ENCODE measurements at regions not wholly inside any gene's neighbourhood (a gene's known extent, or its start where the extent isn't known, plus 50 kb on each side); places are given as distances from the start of the nearest gene placed in this dataset.

DNA sequence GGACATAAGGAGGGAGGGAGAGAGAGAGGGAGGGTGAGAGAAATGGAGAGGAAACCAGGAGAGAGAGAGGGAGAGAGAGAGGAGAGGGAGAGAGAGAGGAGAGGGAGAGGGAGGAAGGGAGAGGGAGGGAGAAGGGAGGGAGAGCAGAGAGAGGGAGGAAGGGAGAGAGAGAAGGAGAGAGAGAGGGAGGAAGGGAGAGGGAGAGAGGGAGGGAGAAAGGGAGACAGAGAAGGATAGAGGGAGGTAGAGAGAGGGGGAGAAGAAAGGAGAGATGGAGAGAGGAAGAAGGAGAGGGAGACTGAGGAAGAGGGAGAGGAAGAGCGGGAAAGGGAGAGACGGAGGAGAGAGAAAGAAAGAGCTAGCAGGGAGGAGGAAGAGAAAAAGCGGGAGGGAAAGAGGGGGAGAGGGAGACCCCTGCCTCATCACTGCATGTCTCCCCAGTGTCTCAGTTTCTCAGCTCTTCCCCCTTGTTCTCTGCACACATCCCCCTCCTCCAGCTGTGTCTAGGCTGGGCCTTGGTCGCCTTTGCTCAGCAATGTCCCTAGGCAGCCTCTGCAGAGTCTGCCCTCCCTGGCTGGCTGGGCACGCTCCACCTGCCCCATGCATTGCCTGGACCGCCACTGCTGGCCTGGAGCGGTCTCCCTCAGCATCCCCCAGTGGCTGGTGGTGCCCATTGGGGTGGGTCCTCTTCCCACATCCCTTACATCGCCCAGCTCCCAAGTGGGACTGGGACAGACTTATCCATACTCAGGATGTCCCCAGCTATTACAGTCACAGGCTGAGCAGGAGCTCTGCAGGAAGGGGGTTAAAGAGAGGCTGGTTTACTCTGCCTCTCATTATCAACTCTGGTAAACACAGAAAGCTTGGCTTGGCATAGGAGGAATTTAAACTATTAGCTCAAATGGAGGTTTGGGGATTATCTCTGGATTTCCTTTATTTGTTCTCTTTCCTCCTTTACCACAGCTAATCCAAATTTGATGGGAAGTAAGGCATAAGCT lies 85.7 kb upstream of the APCDD1 start:
- H3K9me2 ChIP-seq (replicated peaks; ENCODE audit: insufficient read depth, low read length), result no peaks in the 10 kb centered on the region
- H3K9ac ChIP-seq (ENCODE audit: low read length), result no peak overlapping the region
- H4K20me1 ChIP-seq (ENCODE audit: insufficient read depth, low read depth, low read length), result no peaks in the 10 kb centered on the region
- no peak overlapping the region for H3K4me2 ChIP-seq (ENCODE audit: low read depth, low read length, poor library complexity, severe bottlenecking)
- H3K79me2 ChIP-seq (ENCODE audit: low read length), result no peaks in the 10 kb centered on the region
- H3K36me3 ChIP-seq (ENCODE audit: insufficient read depth, low read length), result no peaks in the 10 kb centered on the region
- H3K4me1 ChIP-seq (ENCODE audit: low read length), result no peaks in the 10 kb centered on the region
- H3K4me3 ChIP-seq (ENCODE audit: low read length), result no peak overlapping the region
- no peak overlapping the region for H2AFZ ChIP-seq (ENCODE audit: low read length)
- H3K9me3 ChIP-seq (ENCODE audit: low read length), result peaks cover under 1% of the 10 kb centered on the region; the same call in 1 of the 2 replicates
- no peaks in the 10 kb centered on the region for H3K27me3 ChIP-seq (ENCODE audit: low read length)
- H3K27ac ChIP-seq (ENCODE audit: low read length), result no peak overlapping the region
- DNase-seq, result no peak

- no peaks in the 10 kb centered on the region for H3K36me3 ChIP-seq (ENCODE audit: insufficient read depth, low read length)
- no peak overlapping the region for H3K4me2 ChIP-seq (ENCODE audit: low read depth, low read length, poor library complexity, severe bottlenecking)
- no peaks in the 10 kb centered on the region for H3K79me2 ChIP-seq (ENCODE audit: low read length)
- H3K9me3 ChIP-seq (ENCODE audit: low read length), result no peaks in the 10 kb centered on the region
- H3K9me2 ChIP-seq (replicated peaks; ENCODE audit: insufficient read depth, low read length), result no peaks in the 10 kb centered on the region
- no peak overlapping the region for H2AFZ ChIP-seq (ENCODE audit: low read length)
- no peaks in the 10 kb centered on the region for H4K20me1 ChIP-seq (ENCODE audit: insufficient read depth, low read depth, low read length)
- no peaks in the 10 kb centered on the region for H3K4me1 ChIP-seq (ENCODE audit: low read length)
- DNase-seq, result no peak
- no peak overlapping the region for H3K27ac ChIP-seq (ENCODE audit: low read length)
- H3K27me3 ChIP-seq (ENCODE audit: low read length), result no peaks in the 10 kb centered on the region
- no peak overlapping the region for H3K9ac ChIP-seq (ENCODE audit: low read length)
- no peak overlapping the region for H3K4me3 ChIP-seq (ENCODE audit: low read length)
Measured at GRCh38 chr18:10370716-10371115, 83.7 kb upstream of the APCDD1 start.

DNA sequence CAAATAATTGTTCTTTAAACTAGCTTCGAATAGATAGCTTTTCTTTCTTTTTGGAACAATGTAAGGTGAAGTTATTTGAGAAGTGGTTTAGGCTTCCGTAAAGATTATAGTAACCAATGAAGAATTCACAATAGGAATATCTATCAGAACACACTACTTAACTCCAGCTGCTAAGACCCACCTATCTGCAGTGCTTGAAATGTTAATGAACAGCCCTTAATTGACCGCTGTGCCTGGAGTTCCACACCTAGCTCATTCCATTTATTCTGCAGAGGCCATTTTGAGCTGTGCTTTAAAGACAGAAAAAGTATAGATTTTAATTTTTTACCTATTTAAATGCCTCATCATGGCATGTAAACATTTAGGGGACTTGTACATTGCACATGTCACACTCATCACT lies 83.3 kb upstream of the APCDD1 start:
- Histone ChIP-seq H3K4me1 (ENCODE audit: low read length) (no peaks in the 10 kb centered on the region), H4K20me1 (ENCODE audit: insufficient read depth, low read depth, low read length) (no peaks in the 10 kb centered on the region), H3K27me3 (ENCODE audit: low read length) (no peaks in the 10 kb centered on the region), H3K4me2 (ENCODE audit: low read depth, low read length, poor library complexity, severe bottlenecking) (no peak overlapping the region), H3K4me3 (ENCODE audit: low read length) (no peak overlapping the region), H3K9me3 (ENCODE audit: low read length) (no peaks in the 10 kb centered on the region), H3K9me2 (replicated peaks; ENCODE audit: insufficient read depth, low read length) (no peaks in the 10 kb centered on the region), H3K36me3 (ENCODE audit: insufficient read depth, low read length) (no peaks in the 10 kb centered on the region), H3K79me2 (ENCODE audit: low read length) (no peaks in the 10 kb centered on the region), H3K27ac (ENCODE audit: low read length) (no peak overlapping the region), H3K9ac (ENCODE audit: low read length) (no peak overlapping the region), H2AFZ (ENCODE audit: low read length) (no peak overlapping the region)
- DNase-seq, result no peak

- no peak for DNase-seq
- Histone ChIP-seq H3K27ac (ENCODE audit: low read length) (no peak overlapping the region), H3K79me2 (ENCODE audit: low read length) (no peaks in the 10 kb centered on the region), H3K9me3 (ENCODE audit: low read length) (no peaks in the 10 kb centered on the region), H3K4me2 (ENCODE audit: low read depth, low read length, poor library complexity, severe bottlenecking) (no peak overlapping the region), H4K20me1 (ENCODE audit: insufficient read depth, low read depth, low read length) (no peaks in the 10 kb centered on the region), H3K27me3 (ENCODE audit: low read length) (no peaks in the 10 kb centered on the region), H3K9ac (ENCODE audit: low read length) (no peak overlapping the region), H3K4me1 (ENCODE audit: low read length) (no peaks in the 10 kb centered on the region), H3K4me3 (ENCODE audit: low read length) (no peak overlapping the region), H3K9me2 (replicated peaks; ENCODE audit: insufficient read depth, low read length) (no peaks in the 10 kb centered on the region), H3K36me3 (ENCODE audit: insufficient read depth, low read length) (no peaks in the 10 kb centered on the region), H2AFZ (ENCODE audit: low read length) (no peak overlapping the region)
Measured at GRCh38 chr18:10374195-10374594, 80.2 kb upstream of the APCDD1 start.

- no peaks in the 10 kb centered on the region for H4K20me1 ChIP-seq (ENCODE audit: insufficient read depth, low read depth, low read length)
- DNase-seq, result no peak
- no peak overlapping the region for H3K4me2 ChIP-seq (ENCODE audit: low read depth, low read length, poor library complexity, severe bottlenecking)
- no peaks in the 10 kb centered on the region for H3K27me3 ChIP-seq (ENCODE audit: low read length)
- no peaks in the 10 kb centered on the region for H3K36me3 ChIP-seq (ENCODE audit: insufficient read depth, low read length)
- no peaks in the 10 kb centered on the region for H3K79me2 ChIP-seq (ENCODE audit: low read length)
- H3K4me3 ChIP-seq (ENCODE audit: low read length), result no peak overlapping the region
- no peaks in the 10 kb centered on the region for H3K9me3 ChIP-seq (ENCODE audit: low read length)
- H3K4me1 ChIP-seq (ENCODE audit: low read length), result no peaks in the 10 kb centered on the region
- no peak overlapping the region for H3K27ac ChIP-seq (ENCODE audit: low read length)
- H2AFZ ChIP-seq (ENCODE audit: low read length), result no peak overlapping the region
- H3K9me2 ChIP-seq (replicated peaks; ENCODE audit: insufficient read depth, low read length), result no peaks in the 10 kb centered on the region
- H3K9ac ChIP-seq (ENCODE audit: low read length), result no peak overlapping the region
Measured at GRCh38 chr18:10374636-10375293, 79.7 kb upstream of the APCDD1 start.

DNA sequence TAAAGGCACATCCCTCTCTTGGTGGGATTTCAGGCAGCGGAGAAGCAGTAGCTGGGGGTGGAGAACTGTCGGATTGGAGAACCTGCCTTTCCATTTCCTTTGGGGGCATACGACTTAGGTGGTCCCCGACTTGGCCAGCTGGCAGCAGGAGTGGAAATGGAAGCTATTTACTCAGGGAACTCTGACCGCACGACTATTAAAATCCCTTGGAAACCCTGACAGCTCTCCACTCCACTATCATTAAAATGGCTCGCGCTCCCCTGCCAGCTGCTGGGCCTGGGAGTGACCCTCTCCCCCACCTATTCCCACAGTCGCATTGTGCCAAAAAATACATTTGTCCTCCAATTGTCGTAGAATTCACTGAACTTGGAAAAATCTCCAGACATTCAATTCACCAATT lies 77.7 kb upstream of the APCDD1 start:
- Histone ChIP-seq H3K4me2 (ENCODE audit: low read depth, low read length, poor library complexity, severe bottlenecking) (no peak overlapping the region), H3K27me3 (ENCODE audit: low read length) (no peaks in the 10 kb centered on the region), H4K20me1 (ENCODE audit: insufficient read depth, low read depth, low read length) (no peaks in the 10 kb centered on the region), H3K9me2 (replicated peaks; ENCODE audit: insufficient read depth, low read length) (no peaks in the 10 kb centered on the region), H3K9me3 (ENCODE audit: low read length) (no peaks in the 10 kb centered on the region), H3K4me3 (ENCODE audit: low read length) (no peak overlapping the region), H3K36me3 (ENCODE audit: insufficient read depth, low read length) (no peaks in the 10 kb centered on the region), H2AFZ (ENCODE audit: low read length) (no peak overlapping the region), H3K9ac (ENCODE audit: low read length) (no peak overlapping the region), H3K79me2 (ENCODE audit: low read length) (no peaks in the 10 kb centered on the region), H3K4me1 (ENCODE audit: low read length) (no peaks in the 10 kb centered on the region), H3K27ac (ENCODE audit: low read length) (no peak overlapping the region)
- DNase-seq, result no peak

DNA sequence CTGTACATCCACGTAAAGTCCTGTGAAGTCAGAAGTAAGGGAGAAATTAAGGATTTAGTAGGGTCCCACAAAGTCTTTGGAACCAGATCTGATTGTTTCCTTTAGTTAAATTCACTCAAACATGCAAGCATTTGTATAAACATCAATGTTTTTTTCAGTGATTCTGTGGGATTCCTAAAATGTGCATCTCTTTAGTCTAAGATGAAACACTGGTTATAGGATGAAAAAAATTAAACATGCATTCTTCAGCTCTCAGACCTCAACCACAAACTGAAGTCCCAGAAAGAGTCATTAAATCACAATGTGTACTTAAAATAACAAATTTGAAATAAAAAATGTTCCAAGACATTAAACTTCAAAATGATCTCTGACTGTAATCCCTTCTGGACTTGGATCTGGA lies 76.5 kb upstream of the APCDD1 start:
- Histone ChIP-seq H3K4me3 (ENCODE audit: low read length) (no peak overlapping the region), H3K9ac (ENCODE audit: low read length) (no peak overlapping the region), H3K4me2 (ENCODE audit: low read depth, low read length, poor library complexity, severe bottlenecking) (no peak overlapping the region)

DNA sequence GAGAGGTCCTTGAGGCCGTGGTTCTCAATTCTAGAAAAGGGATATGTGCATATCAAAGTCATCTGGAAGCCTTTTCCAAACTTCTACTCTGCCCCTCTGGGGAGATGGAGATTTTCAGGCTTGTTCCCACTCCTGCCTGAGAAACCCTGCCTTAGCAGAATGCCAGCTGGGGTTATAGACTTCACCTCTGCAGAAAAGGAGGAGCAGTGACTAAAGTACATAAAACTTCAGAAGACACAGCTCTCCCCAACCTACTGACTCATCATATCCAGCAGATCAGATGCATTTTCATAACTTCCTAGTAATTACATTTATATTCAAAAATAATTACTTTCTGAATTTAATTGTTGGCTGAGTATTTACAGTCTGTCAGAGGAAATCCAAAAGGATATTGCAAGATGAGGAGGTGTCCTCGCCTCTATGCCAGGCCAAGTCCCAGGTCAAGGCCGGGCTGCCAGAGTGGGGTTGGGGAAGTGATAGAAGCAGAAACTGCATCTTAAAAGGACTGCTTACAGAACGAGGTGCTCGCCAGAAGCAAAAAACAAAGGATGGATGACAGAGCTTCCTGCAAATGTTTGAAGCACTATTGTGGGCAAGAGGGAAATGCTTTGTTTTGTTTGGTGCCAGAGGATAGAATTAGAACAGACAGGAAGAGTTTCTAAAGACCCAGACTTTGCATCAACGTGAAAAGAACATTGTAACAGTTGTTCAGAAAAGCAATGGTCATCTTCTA lies 75.6 kb upstream of the APCDD1 start:
- Histone ChIP-seq H3K4me1 (ENCODE audit: low read length) (peaks cover 3% of the 10 kb centered on the region), H3K36me3 (ENCODE audit: insufficient read depth, low read length) (no peaks in the 10 kb centered on the region), H3K9ac (ENCODE audit: low read length) (no peak overlapping the region), H3K9me2 (replicated peaks; ENCODE audit: insufficient read depth, low read length) (no peaks in the 10 kb centered on the region), H3K27me3 (ENCODE audit: low read length) (no peaks in the 10 kb centered on the region), H3K27ac (ENCODE audit: low read length) (no peak overlapping the region), H3K79me2 (ENCODE audit: low read length) (no peaks in the 10 kb centered on the region), H3K4me2 (ENCODE audit: low read depth, low read length, poor library complexity, severe bottlenecking) (no peak overlapping the region), H3K9me3 (ENCODE audit: low read length) (no peaks in the 10 kb centered on the region), H4K20me1 (ENCODE audit: insufficient read depth, low read depth, low read length) (no peaks in the 10 kb centered on the region), H3K4me3 (ENCODE audit: low read length) (no peak overlapping the region), H2AFZ (ENCODE audit: low read length) (no peak overlapping the region)
- no peak for DNase-seq

More for the DNA sequence above, 76.5 kb upstream of the APCDD1 start:
- Histone ChIP-seq H3K27ac (ENCODE audit: low read length) (no peak overlapping the region), H3K9me2 (replicated peaks; ENCODE audit: insufficient read depth, low read length) (no peaks in the 10 kb centered on the region), H3K4me1 (ENCODE audit: low read length) (no peaks in the 10 kb centered on the region), H3K27me3 (ENCODE audit: low read length) (no peaks in the 10 kb centered on the region), H4K20me1 (ENCODE audit: insufficient read depth, low read depth, low read length) (no peaks in the 10 kb centered on the region), H3K36me3 (ENCODE audit: insufficient read depth, low read length) (no peaks in the 10 kb centered on the region), H3K9me3 (ENCODE audit: low read length) (no peaks in the 10 kb centered on the region), H3K79me2 (ENCODE audit: low read length) (no peaks in the 10 kb centered on the region), H2AFZ (ENCODE audit: low read length) (no peak overlapping the region)
- DNase-seq, result no peak
